ENCODE measurements at regions not wholly inside any gene's neighbourhood (a gene's known extent, or its start where the extent isn't known, plus 50 kb on each side); places are given as distances from the start of the nearest gene placed in this dataset.

GRCh38 chr7:119408596-119408995 lies 864.4 kb upstream of the KCND2 start:
- ATAC-seq = no peak
- TF ChIP-seq CREB5 (CRISPR knock-in tag; IDR thresholded peaks at IDR 0.05; ENCODE audit: low read depth) (no peak), PPARA (CRISPR knock-in tag; IDR thresholded peaks at IDR 0.05; ENCODE audit: borderline replicate concordance) (no peak), RARB (CRISPR knock-in tag; IDR thresholded peaks at IDR 0.05) (no peak), ZNF70 (CRISPR knock-in tag; IDR thresholded peaks at IDR 0.05) (no peak), ZFP30 (CRISPR knock-in tag; IDR thresholded peaks at IDR 0.05) (no peak), CSRNP3 (CRISPR knock-in tag; IDR thresholded peaks at IDR 0.05) (no peak), ZNF8 (CRISPR knock-in tag; IDR thresholded peaks at IDR 0.05) (no peak), TOX (CRISPR knock-in tag; IDR thresholded peaks at IDR 0.05; ENCODE audit: borderline replicate concordance) (no peak), PATZ1 (CRISPR knock-in tag; IDR thresholded peaks at IDR 0.05; ENCODE audit: borderline replicate concordance) (no peak), ESRRG (CRISPR knock-in tag; IDR thresholded peaks at IDR 0.05) (no peak), TCF4 (CRISPR knock-in tag; IDR thresholded peaks at IDR 0.05; ENCODE audit: borderline replicate concordance) (no peak), SNAI2 (CRISPR knock-in tag; IDR thresholded peaks at IDR 0.05) (no peak), ZC3H10 (CRISPR knock-in tag; IDR thresholded peaks at IDR 0.05) (no peak), OSR1 (CRISPR knock-in tag; IDR thresholded peaks at IDR 0.05) (no peak), CSDC2 (CRISPR knock-in tag; IDR thresholded peaks at IDR 0.05) (no peak), ISL1 (CRISPR knock-in tag; IDR thresholded peaks at IDR 0.05) (no peak), ZFP3 (CRISPR knock-in tag; IDR thresholded peaks at IDR 0.05) (no peak)
- TF ChIP-seq, protein P1, sequence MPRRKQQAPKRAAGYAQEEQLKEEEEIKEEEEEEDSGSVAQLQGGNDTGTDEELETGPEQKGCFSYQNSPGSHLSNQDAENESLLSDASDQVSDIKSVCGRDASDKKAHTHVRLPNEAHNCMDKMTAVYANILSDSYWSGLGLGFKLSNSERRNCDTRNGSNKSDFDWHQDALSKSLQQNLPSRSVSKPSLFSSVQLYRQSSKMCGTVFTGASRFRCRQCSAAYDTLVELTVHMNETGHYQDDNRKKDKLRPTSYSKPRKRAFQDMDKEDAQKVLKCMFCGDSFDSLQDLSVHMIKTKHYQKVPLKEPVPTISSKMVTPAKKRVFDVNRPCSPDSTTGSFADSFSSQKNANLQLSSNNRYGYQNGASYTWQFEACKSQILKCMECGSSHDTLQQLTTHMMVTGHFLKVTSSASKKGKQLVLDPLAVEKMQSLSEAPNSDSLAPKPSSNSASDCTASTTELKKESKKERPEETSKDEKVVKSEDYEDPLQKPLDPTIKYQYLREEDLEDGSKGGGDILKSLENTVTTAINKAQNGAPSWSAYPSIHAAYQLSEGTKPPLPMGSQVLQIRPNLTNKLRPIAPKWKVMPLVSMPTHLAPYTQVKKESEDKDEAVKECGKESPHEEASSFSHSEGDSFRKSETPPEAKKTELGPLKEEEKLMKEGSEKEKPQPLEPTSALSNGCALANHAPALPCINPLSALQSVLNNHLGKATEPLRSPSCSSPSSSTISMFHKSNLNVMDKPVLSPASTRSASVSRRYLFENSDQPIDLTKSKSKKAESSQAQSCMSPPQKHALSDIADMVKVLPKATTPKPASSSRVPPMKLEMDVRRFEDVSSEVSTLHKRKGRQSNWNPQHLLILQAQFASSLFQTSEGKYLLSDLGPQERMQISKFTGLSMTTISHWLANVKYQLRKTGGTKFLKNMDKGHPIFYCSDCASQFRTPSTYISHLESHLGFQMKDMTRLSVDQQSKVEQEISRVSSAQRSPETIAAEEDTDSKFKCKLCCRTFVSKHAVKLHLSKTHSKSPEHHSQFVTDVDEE (CRISPR knock-in tag; IDR thresholded peaks at IDR 0.05) = no peak

DNA sequence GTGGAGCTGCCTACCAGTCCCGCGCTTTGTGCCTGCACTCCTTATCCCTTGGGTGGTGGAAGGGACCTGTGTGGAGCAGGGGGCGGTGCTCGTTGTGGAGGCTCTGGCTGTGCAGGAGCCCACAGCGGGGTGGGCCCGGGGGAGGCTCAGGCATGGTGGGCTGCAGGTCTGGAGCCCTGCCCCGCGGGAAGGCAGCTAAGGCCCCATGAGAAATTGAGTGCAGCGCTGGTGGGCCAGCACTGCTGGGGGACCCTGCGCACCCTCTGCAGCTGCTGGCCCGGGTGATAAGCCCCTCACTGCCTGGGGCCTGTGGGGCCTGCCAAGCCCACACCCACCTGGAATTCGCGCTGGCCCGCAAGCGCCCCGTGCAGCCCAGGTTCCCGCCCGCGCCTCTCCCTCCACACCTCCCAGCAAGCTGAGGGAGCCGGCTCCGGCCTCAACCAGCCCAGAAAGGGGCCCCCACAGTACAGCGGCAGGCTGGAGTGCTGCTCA lies 859.6 kb upstream of the KCND2 start:
- no peak for TF ChIP-seq GLIS3 (CRISPR knock-in tag; IDR thresholded peaks at IDR 0.05)
- no peak for TF ChIP-seq ZNF70 (CRISPR knock-in tag; IDR thresholded peaks at IDR 0.05)
- TF ChIP-seq CSRNP3 (CRISPR knock-in tag; IDR thresholded peaks at IDR 0.05) = no peak
- no peak for TF ChIP-seq SNAI2 (CRISPR knock-in tag; IDR thresholded peaks at IDR 0.05)
- TF ChIP-seq ARNTL (CRISPR knock-in tag; IDR thresholded peaks at IDR 0.05; ENCODE audit: borderline replicate concordance, low read depth) = no peak
- TF ChIP-seq ZFP3 (CRISPR knock-in tag; IDR thresholded peaks at IDR 0.05) = no peak
- no peak for TF ChIP-seq TOX (CRISPR knock-in tag; IDR thresholded peaks at IDR 0.05; ENCODE audit: borderline replicate concordance)
- TF ChIP-seq CSDC2 (CRISPR knock-in tag; IDR thresholded peaks at IDR 0.05) = no peak
- ATAC-seq = no peak

DNA sequence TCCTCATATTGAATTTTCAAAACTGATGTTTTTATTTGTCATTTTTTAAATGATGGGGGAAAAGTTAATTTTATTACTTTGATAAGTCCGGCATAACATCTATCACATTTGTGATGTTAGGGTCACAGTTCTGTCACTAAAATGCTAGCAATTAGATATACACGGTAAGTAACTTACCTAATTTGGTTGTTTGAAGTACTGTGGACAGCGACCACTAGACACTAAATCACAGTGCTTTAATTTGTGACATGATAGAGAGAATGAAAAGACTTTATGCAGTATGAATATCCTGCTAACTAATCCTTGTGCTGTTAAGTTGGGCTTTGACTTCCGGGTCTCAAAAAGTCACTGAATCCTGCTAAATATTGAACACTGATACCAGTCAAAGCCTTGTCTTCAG lies 857.3 kb upstream of the KCND2 start:
- no peak for ATAC-seq
- TF ChIP-seq, protein P1 (CRISPR knock-in tag; IDR thresholded peaks at IDR 0.05) = no peak
- TF ChIP-seq BACH2 (CRISPR knock-in tag; IDR thresholded peaks at IDR 0.05; ENCODE audit: borderline replicate concordance) = no peak
- no peak for TF ChIP-seq PATZ1 (CRISPR knock-in tag; IDR thresholded peaks at IDR 0.05; ENCODE audit: borderline replicate concordance)
- no peak for TF ChIP-seq ARNTL (CRISPR knock-in tag; IDR thresholded peaks at IDR 0.05; ENCODE audit: borderline replicate concordance, low read depth)
- no peak for TF ChIP-seq ZFP3 (CRISPR knock-in tag; IDR thresholded peaks at IDR 0.05)
- TF ChIP-seq TCF4 (CRISPR knock-in tag; IDR thresholded peaks at IDR 0.05; ENCODE audit: borderline replicate concordance) = no peak
- no peak for TF ChIP-seq CREB5 (CRISPR knock-in tag; IDR thresholded peaks at IDR 0.05; ENCODE audit: low read depth)
- TF ChIP-seq ZNF8 (CRISPR knock-in tag; IDR thresholded peaks at IDR 0.05) = no peak

Measured in SK-N-SH treated with all-trans-retinoic acid at 6 μM for 48 hours (cell line).